Activated CD4-positive, alpha-beta T cell treated with anti-CD3 and anti-CD28 coated beads, Interleukin-2, amount 10 ng/mL, durations not matched to agents 24 days and 14 days (primary cell): ENCODE measurements at regions not wholly inside any gene's neighbourhood (a gene's known extent, or its start where the extent isn't known, plus 50 kb on each side); places are given as distances from the start of the nearest gene placed in this dataset.

Source experiments
- DNase-seq: peaks from one replicate; pipeline ENCODE4 v3.0.0; 2022
- H3K27ac Mint-ChIP-seq: one replicate; pipeline ENCODE4 v1.8.0; 2022; ENCODE audit warnings: mild to moderate bottlenecking, mixed read lengths
- H3K27me3 Mint-ChIP-seq: one replicate; pipeline ENCODE4 v1.8.0; 2022; ENCODE audit warnings: mixed read lengths
- H3K36me3 Mint-ChIP-seq: one replicate; pipeline ENCODE4 v1.8.0; 2022; ENCODE audit warnings: low read depth, mild to moderate bottlenecking, mixed read lengths
- H3K4me1 Mint-ChIP-seq: one replicate; pipeline ENCODE4 v1.8.0; 2021; ENCODE audit warnings: mixed read lengths
- H3K4me3 Mint-ChIP-seq: one replicate; pipeline ENCODE4 v1.8.0; 2022; ENCODE audit warnings: mild to moderate bottlenecking, moderate library complexity, mixed read lengths
- H3K9me3 Mint-ChIP-seq: one replicate; pipeline ENCODE4 v1.8.0; 2021; ENCODE audit warnings: mixed read lengths
- intact Hi-C: fragments of 100-400 bp; cut with micrococcal nuclease; formaldehyde crosslinking; loops from one replicate; pipeline ENCODE4 v1.15.1; 2023

DNA sequence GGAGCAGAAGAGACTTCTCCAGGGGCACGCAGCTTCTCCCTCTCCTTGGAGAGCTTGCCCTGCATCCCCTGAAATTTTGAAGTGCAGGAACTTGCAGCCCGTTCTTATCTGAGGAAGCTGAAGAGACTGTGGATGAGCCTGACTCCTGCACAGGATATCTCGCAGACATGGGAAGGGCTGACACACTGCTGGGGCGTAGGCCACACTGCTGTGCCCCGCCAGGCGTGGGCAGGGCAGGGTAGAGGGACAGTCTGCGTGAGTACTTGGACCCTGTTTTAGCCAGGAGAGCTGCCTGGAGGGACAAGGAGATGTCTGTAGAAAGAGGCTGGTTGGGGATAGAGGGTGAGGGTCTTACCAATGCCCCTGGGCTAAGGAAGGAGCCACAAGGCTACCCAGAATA lies 353.7 kb upstream of the NBEA start:
- no peak overlapping the region for H3K27ac Mint-ChIP-seq
- H3K9me3 Mint-ChIP-seq = peaks cover 10% of the 10 kb centered on the region
- H3K27me3 Mint-ChIP-seq = no peaks in the 10 kb centered on the region
- no peaks in the 10 kb centered on the region for H3K36me3 Mint-ChIP-seq
- intact Hi-C loops = no loop called here
- H3K4me1 Mint-ChIP-seq = no peaks in the 10 kb centered on the region
- DNase-seq = no peak
- H3K4me3 Mint-ChIP-seq = no peak overlapping the region

DNA sequence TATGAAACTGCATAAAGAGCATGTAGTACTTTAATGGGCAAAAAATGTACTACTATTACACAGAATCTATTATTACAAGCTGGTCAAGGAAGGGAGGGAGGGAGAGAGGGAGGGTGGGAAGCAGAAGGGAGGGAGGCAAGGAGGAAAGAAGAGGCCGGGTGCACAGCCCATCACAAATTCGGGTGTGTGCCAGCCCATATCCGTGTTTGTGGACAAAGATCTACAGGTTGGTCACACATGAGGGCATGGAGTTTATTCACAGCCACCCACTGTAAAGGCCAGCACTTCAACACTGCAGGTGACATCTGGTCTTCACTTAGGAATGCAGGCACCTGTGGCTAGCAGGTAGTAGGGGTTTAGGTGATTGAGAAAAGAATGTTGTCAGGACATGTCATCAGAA lies 352.5 kb upstream of the NBEA start:
- Mint-ChIP-seq H3K27ac (no peak overlapping the region), H3K27me3 (no peaks in the 10 kb centered on the region), H3K9me3 (peaks cover 10% of the 10 kb centered on the region), H3K4me1 (no peaks in the 10 kb centered on the region), H3K36me3 (no peaks in the 10 kb centered on the region), H3K4me3 (no peak overlapping the region)
- intact Hi-C loops = no loop called here
- no peak for DNase-seq

DNA sequence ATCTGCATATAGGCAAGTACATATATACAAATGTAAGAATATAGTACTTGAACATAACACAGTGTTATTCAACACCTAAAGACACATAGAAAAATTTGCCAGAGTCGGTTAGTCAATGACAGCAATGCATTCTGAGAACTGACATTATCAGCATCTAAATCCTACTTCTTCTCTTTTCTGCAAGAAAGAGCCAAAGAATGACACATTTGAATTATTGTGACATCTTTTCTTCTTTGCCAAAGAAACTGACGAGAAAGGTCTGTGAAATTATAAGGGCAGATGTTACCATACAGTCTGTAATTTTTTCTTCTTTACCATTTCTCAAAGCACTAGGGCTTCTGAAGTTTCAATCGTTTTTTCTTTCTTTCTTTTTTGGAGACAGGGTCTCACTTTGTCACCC lies 350.9 kb upstream of the NBEA start:
- H3K9me3 Mint-ChIP-seq = peaks cover 8% of the 10 kb centered on the region
- no peak overlapping the region for H3K27ac Mint-ChIP-seq
- DNase-seq = no peak
- intact Hi-C loops = no loop called here
- no peak overlapping the region for H3K4me3 Mint-ChIP-seq
- H3K4me1 Mint-ChIP-seq = no peaks in the 10 kb centered on the region
- H3K36me3 Mint-ChIP-seq = no peaks in the 10 kb centered on the region
- H3K27me3 Mint-ChIP-seq = no peaks in the 10 kb centered on the region

DNA sequence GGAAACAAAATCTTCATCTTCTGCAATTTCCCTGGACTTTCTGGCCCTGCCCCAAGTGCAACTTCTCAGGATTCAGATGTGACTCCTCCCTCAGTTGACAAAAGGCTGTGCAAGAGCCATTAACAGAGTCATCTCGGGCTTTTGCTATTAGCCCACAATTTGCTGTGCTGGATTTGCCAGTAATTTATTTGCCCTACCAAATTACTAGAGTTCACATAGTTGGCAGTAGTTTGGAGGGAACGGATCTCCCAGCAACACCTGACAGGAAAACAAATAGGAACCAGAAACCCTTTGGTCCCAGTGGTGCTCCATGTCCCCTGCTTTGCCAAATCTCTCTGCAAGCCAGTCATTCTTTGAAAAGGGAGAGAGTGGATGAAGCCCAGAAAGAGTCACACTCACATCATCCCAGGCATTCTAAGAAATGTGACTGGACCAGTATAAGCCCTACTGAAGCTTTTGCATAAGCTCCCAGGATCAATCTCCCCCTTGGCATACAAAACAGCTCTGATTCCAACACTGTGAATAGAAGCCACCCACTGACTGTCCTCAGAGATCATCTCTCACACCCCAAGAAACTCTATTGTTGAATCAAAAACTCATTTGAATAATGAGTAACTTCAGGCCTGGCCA lies 350.1 kb upstream of the NBEA start:
- no peaks in the 10 kb centered on the region for H3K4me1 Mint-ChIP-seq
- no peaks in the 10 kb centered on the region for H3K36me3 Mint-ChIP-seq
- H3K27me3 Mint-ChIP-seq = no peaks in the 10 kb centered on the region
- no peaks in the 10 kb centered on the region for H3K9me3 Mint-ChIP-seq
- no peak for DNase-seq
- no peak overlapping the region for H3K4me3 Mint-ChIP-seq
- intact Hi-C loops = no loop called here
- no peak overlapping the region for H3K27ac Mint-ChIP-seq

DNA sequence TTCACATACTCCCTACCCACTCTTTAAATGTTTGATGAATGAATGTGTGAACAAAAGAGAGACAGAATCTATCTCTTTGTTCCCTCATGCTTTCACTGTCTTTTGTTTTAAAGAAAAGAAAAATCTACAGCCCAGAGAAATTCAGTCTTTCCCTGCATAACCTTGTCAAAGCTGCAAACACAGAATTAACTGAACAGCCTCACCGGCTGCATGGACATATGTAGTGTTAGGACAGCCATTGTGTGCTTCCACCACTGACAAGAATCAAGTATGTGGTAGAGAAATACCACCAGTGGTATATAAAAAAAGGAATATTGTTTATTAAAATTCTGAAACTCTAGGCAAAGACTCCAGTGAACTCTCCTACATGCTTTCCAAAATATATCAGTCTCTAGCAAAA lies 348.4 kb upstream of the NBEA start:
- Mint-ChIP-seq H3K27ac (no peak overlapping the region), H3K4me1 (no peaks in the 10 kb centered on the region), H3K27me3 (no peaks in the 10 kb centered on the region), H3K4me3 (no peak overlapping the region), H3K9me3 (no peaks in the 10 kb centered on the region), H3K36me3 (no peaks in the 10 kb centered on the region)
- no peak for DNase-seq
- intact Hi-C loops = no loop called here

DNA sequence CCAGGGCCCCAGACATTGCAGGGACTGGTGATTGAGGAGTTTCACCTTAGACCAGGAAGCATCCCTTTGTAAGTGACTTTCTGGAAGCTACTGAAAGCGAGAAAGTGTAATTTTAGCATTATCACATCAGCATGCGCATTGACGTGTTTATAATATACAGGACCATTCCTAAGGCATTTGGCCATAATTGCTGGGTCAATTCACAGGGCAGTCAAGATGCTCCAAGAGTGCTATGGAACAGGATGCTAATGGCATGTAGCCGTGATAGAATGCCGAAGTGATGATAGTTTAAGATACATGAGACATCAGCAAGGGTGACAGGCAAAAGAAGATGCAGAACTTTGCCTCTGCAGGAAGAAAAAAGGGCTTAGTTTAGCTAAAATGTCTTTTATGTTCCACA lies 347.6 kb upstream of the NBEA start:
- no peaks in the 10 kb centered on the region for H3K27me3 Mint-ChIP-seq
- intact Hi-C loops = no loop called here
- no peaks in the 10 kb centered on the region for H3K4me1 Mint-ChIP-seq
- no peak for DNase-seq
- H3K4me3 Mint-ChIP-seq = no peak overlapping the region
- no peaks in the 10 kb centered on the region for H3K9me3 Mint-ChIP-seq
- H3K27ac Mint-ChIP-seq = no peak overlapping the region
- H3K36me3 Mint-ChIP-seq = no peaks in the 10 kb centered on the region

DNA sequence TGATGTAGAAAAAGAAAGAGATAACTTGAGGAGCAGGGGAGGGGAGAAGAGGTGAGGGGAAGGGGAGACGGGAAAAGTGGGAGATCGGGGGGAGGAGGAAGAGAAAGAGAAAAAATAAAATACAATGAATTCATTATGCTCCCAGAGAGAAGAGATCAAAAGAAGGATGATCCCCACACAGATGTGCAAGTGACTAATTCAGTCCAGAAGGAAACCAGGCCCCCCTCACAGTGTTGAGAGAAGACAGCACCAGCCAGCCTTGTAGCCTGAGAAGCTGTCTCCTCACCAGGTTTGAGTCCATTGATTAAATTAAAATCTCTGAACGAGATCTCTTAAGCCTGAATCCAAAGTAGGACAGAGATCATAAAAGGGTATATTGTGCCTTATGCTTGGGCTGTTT lies 333.7 kb upstream of the NBEA start:
- H3K27ac Mint-ChIP-seq = no peak overlapping the region
- intact Hi-C loops = no loop called here
- no peaks in the 10 kb centered on the region for H3K4me1 Mint-ChIP-seq

DNA sequence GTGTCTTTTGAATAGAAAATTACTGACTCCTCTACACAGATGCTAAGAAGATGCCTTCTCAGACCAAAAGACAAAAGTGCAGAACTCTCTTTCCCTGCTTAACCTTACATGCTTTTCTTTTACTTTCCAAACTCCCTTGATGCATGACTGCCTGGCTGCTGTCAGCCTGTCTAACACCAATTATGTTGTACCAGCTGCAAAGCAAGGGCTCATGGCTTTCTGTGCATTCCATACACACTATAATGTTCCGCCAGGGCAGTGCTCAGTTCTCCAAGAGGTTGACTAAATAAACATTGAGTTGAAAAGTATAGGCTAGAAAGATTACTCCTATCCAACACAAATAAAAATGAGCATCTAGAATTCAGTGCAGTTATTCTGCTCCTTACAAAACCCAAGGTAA lies 330.4 kb upstream of the NBEA start:
- Mint-ChIP-seq H3K9me3 (peaks cover 6% of the 10 kb centered on the region), H3K4me1 (no peaks in the 10 kb centered on the region), H3K36me3 (no peaks in the 10 kb centered on the region), H3K27ac (no peak overlapping the region), H3K4me3 (no peak overlapping the region), H3K27me3 (no peaks in the 10 kb centered on the region)
- intact Hi-C loops = no loop called here
- no peak for DNase-seq

More for the DNA sequence above, 333.7 kb upstream of the NBEA start:
- Mint-ChIP-seq H3K4me3 (no peak overlapping the region), H3K27me3 (no peaks in the 10 kb centered on the region), H3K9me3 (no peaks in the 10 kb centered on the region), H3K36me3 (no peaks in the 10 kb centered on the region)
- DNase-seq = no peak

DNA sequence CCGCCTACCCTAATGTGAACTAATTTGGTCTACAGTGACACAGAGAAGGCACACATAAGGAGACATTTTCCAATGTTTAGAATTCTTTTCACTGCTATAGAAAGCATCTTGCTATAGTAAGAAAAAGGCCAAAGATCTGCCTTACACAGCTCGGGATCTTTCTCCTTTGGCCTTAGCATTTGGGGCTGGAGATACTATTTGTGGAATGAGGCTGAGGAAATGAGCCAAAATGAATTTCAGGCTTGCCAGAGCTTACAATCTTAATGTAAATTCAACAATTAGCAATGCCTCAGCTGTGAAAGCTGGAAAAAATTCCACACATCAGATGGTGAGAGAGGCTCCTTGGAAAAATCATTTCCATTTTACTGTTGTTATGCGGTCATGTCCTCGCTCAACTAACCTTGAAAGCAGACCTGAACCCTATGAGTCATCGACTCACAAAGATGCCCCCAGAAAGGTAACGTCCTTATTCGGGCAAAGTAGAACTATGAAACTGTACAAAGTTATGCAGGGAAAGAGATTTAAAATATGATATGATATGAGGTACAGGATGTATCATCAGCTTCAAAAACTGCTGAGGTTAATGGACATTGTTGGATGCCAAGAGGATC lies 324.5 kb upstream of the NBEA start:
- no peaks in the 10 kb centered on the region for H3K27me3 Mint-ChIP-seq
- peaks cover 6% of the 10 kb centered on the region for H3K9me3 Mint-ChIP-seq
- intact Hi-C loops = no loop called here
- H3K27ac Mint-ChIP-seq = no peak overlapping the region
- no peak overlapping the region for H3K4me3 Mint-ChIP-seq
- H3K36me3 Mint-ChIP-seq = no peaks in the 10 kb centered on the region
- no peak for DNase-seq
- no peaks in the 10 kb centered on the region for H3K4me1 Mint-ChIP-seq

DNA sequence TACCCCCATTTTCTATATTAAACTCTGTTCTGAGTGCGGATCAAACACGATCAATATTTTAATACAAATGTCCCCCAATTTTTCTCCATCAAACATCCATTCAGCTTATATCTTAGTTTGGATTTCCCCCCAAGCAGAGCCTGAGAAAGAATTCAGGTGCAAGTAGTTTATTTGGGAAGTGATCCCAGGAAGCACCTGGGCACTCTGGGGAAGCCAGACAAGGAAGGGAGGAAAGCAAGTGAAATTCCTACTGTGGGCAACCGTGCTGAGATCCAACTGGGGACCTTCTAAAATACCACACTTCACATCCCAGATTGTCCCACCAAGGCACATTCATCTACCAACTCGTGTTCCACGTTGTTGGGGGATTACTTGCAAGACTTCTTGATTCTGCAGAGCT lies 323.4 kb upstream of the NBEA start:
- no peak for DNase-seq
- Mint-ChIP-seq H3K9me3 (peaks cover 6% of the 10 kb centered on the region), H3K4me3 (no peak overlapping the region), H3K4me1 (no peaks in the 10 kb centered on the region), H3K27ac (no peak overlapping the region), H3K36me3 (no peaks in the 10 kb centered on the region), H3K27me3 (no peaks in the 10 kb centered on the region)
- intact Hi-C loops = no loop called here

DNA sequence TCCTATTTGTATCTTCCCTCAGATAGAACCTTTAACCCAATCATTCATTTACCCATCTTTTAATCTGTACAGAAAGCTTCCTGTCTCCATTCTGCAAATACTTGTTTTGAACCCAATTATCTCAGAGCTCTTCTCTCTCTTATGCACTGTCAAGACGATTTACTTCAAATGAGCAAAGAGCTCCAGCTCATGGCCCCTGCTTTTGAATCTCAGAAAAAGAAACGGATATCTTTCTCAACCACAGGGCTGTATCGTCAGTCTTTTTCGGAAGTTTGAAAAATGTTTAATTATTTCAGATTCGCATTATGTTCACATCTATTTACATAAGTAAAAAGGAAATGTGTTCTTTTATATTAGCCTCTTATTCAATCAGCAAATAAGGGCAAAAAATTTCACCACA lies 322.7 kb upstream of the NBEA start:
- DNase-seq = no peak
- Mint-ChIP-seq H3K27me3 (no peaks in the 10 kb centered on the region), H3K9me3 (peaks cover 6% of the 10 kb centered on the region), H3K36me3 (no peaks in the 10 kb centered on the region), H3K27ac (no peak overlapping the region), H3K4me1 (no peaks in the 10 kb centered on the region), H3K4me3 (no peak overlapping the region)
- intact Hi-C loops = no loop called here

DNA sequence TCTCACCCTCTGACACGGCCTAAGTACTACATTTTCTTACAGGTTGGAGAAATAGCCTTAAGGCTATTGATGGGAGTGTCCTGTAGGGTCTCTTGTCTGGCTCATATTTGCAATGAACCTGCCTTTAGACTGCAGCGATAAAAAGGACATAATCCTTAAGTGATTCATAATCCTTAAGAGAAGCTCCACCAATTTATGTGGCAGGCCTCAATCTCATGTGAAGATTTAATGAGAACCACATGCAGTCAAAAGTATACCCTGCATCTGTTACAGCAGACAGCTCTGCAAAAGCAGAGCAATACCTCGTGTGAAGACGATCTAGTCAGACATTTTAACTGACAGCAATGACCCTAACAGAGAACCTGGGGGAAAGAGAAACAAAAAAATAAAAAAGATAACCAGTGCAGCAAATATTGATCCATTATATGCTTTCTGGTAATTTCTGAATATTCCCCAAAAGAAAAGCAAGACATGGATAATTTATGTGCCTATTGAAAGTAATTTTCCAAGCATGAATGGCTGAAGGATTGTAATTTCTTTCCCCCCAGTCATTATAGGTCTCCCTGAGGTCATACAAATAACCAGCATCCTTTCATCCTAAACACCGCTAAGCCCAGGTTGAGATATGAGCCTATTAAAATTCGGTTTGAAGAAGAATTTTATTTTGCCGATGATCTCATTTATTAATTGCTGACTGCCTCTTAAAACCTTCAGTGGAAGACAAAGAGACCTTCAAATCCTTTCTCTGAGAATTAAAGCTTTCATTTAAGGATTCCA lies 321.8 kb upstream of the NBEA start:
- Mint-ChIP-seq H3K9me3 (no peaks in the 10 kb centered on the region), H3K36me3 (no peaks in the 10 kb centered on the region), H3K27me3 (no peaks in the 10 kb centered on the region), H3K27ac (no peak overlapping the region), H3K4me3 (no peak overlapping the region), H3K4me1 (no peaks in the 10 kb centered on the region)
- intact Hi-C loops = no loop called here
- no peak for DNase-seq

DNA sequence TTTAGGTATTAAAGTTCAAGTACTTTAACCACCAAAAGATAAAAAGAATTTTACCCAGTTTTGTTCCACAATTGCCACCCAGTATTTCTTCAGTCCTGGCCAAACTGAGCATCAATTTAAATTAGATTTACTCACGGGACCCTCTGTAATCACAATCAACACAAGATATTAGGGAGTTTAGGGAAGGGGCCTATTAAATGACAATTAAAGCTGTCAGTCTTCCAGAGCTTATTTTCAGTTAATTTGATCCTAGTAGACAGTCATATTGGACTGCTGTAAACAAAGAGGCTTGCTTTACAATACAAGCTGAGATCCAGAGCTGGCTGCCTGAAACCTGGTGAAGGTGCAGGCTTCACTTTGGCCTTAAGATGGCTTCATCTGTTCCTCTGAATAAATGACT lies 321.2 kb upstream of the NBEA start:
- Mint-ChIP-seq H3K36me3 (no peaks in the 10 kb centered on the region), H3K27me3 (no peaks in the 10 kb centered on the region), H3K9me3 (no peaks in the 10 kb centered on the region), H3K4me3 (no peak overlapping the region), H3K27ac (no peak overlapping the region), H3K4me1 (no peaks in the 10 kb centered on the region)
- intact Hi-C loops = no loop called here
- DNase-seq = no peak

DNA sequence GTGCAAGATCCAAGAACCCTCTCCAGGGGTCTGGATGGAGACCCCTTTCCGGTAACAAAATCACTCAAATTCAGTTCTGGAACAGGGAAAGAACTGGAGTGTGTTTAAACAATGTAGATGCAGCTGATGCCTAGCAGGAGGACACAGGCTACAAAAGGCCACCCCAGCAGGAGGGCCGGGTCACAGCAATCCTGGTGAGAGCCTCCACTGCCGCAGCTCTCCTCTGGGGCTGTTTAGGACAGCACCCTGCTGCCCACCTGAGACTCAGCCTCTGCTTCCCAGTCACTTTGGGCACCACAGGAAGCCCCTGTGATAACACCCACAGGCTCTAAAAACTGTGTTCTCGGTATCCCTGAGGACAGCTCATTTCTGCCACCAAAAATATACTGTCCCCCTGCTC lies 318.7 kb upstream of the NBEA start:
- Mint-ChIP-seq H3K9me3 (no peaks in the 10 kb centered on the region), H3K27me3 (no peaks in the 10 kb centered on the region), H3K4me3 (no peak overlapping the region), H3K36me3 (no peaks in the 10 kb centered on the region), H3K27ac (no peak overlapping the region), H3K4me1 (no peaks in the 10 kb centered on the region)
- intact Hi-C loops = no loop called here
- no peak for DNase-seq
